ENCODE measurements at regions not wholly inside any gene's neighbourhood (a gene's known extent, or its start where the extent isn't known, plus 50 kb on each side); places are given as distances from the start of the nearest gene placed in this dataset.
"Not testable (repeated sequence)": the region's sequence is repeated elsewhere in the genome, so short reads cannot be mapped to it uniquely, and the experiment has no call there.

- Histone ChIP-seq H3K9me3 (no peaks in the 10 kb centered on the region), H3K27me3 (no peaks in the 10 kb centered on the region), H3K4me1 (no peaks in the 10 kb centered on the region), H3K27ac (no peak overlapping the region), H3K36me3 (no peaks in the 10 kb centered on the region), H3K4me3 (no peak overlapping the region)
- no peak for TF ChIP-seq POLR2A (IDR thresholded peaks at IDR 0.05)
- TF ChIP-seq CTCF (IDR thresholded peaks at IDR 0.05) = no peak
- no peak for DNase-seq
Observed at GRCh38 chr2:35185861-35186412, 1169.6 kb upstream of the CRIM1 start.

GRCh38 chr2:35184471-35184870 lies 1171.1 kb upstream of the CRIM1 start:
- TF ChIP-seq CTCF (IDR thresholded peaks at IDR 0.05) (no peak), POLR2A (IDR thresholded peaks at IDR 0.05) (no peak)
- DNase-seq = no peak
- Histone ChIP-seq H3K4me1 (no peaks in the 10 kb centered on the region), H3K27me3 (no peaks in the 10 kb centered on the region), H3K9me3 (no peaks in the 10 kb centered on the region), H3K27ac (no peak overlapping the region), H3K36me3 (no peaks in the 10 kb centered on the region), H3K4me3 (no peak overlapping the region)

- not testable (repeated sequence) for DNase-seq, H3K27me3 ChIP-seq, H3K27ac ChIP-seq, H3K4me1 ChIP-seq, H3K4me3 ChIP-seq, H3K36me3 ChIP-seq, H3K9me3 ChIP-seq
Observed at GRCh38 chr2:35176726-35177125, 1178.9 kb upstream of the CRIM1 start.

GRCh38 chr2:35174845-35175244 lies 1180.7 kb upstream of the CRIM1 start:
- Histone ChIP-seq H3K4me3 (no peak overlapping the region), H3K36me3 (no peaks in the 10 kb centered on the region), H3K4me1 (no peaks in the 10 kb centered on the region), H3K27me3 (no peaks in the 10 kb centered on the region), H3K9me3 (no peaks in the 10 kb centered on the region), H3K27ac (no peak overlapping the region)
- DNase-seq = no peak
- no peak for TF ChIP-seq CTCF (IDR thresholded peaks at IDR 0.05)
- TF ChIP-seq POLR2A (IDR thresholded peaks at IDR 0.05) = no peak

- DNase-seq = no peak
- Histone ChIP-seq H3K36me3 (no peaks in the 10 kb centered on the region), H3K27ac (no peak overlapping the region), H3K9me3 (no peaks in the 10 kb centered on the region), H3K4me1 (no peaks in the 10 kb centered on the region), H3K4me3 (no peak overlapping the region), H3K27me3 (no peaks in the 10 kb centered on the region)
- TF ChIP-seq POLR2A (IDR thresholded peaks at IDR 0.05) (no peak), CTCF (IDR thresholded peaks at IDR 0.05) (no peak)
Observed at GRCh38 chr2:35172687-35173086, 1182.9 kb upstream of the CRIM1 start.

- Histone ChIP-seq H3K4me1 (no peaks in the 10 kb centered on the region), H3K27me3 (no peaks in the 10 kb centered on the region), H3K36me3 (no peaks in the 10 kb centered on the region), H3K9me3 (peaks cover 0 to 6% (median 0%) of the 10 kb centered on the region in 4 donors), H3K27ac (no peak overlapping the region), H3K4me3 (no peak overlapping the region)
- no peak for TF ChIP-seq CTCF (IDR thresholded peaks at IDR 0.05)
- no peak for TF ChIP-seq POLR2A (IDR thresholded peaks at IDR 0.05)
- no peak for DNase-seq
Observed at GRCh38 chr2:35168351-35168750, 1187.2 kb upstream of the CRIM1 start.
